Upper lobe of right lung (tissue), 1 donor: ENCODE measurements at regions not wholly inside any gene's neighbourhood (a gene's known extent, or its start where the extent isn't known, plus 50 kb on each side); places are given as distances from the start of the nearest gene placed in this dataset.

Source experiments
- ATAC-seq: fragments of 200-7000 bp; cut with Tn5 transposase; one replicate; pipeline ENCODE4 v1.9.1; 2020; ENCODE audit warnings: mild to moderate bottlenecking, moderate library complexity
- DNase-seq: peaks from one replicate; pipeline ENCODE4 v3.0.0-alpha.2; 2020
- H3K27ac ChIP-seq: fragments of 200-600 bp; one replicate; pipeline ENCODE4 v1.8.0; 2022
- H3K27me3 ChIP-seq: fragments of 200-600 bp; one replicate; pipeline ENCODE4 v1.8.0; 2022; ENCODE audit warnings: mild to moderate bottlenecking
- H3K36me3 ChIP-seq: fragments of 200-600 bp; one replicate; pipeline ENCODE4 v1.8.0; 2022
- H3K4me1 ChIP-seq: fragments of 200-600 bp; one replicate; pipeline ENCODE4 v1.8.0; 2022
- H3K4me3 ChIP-seq: fragments of 200-600 bp; one replicate; pipeline ENCODE4 v1.8.0; 2022; ENCODE audit warnings: mild to moderate bottlenecking
- H3K9me3 ChIP-seq: fragments of 200-600 bp; one replicate; pipeline ENCODE4 v1.8.0; 2022
- CTCF ChIP-seq: fragments of 200-600 bp; IDR thresholded peaks from one replicate; pipeline ENCODE4 v1.8.0; 2022; ENCODE audit warnings: antibody characterized with exemption
- intact Hi-C: fragments of 100-400 bp; cut with DNase I; formaldehyde crosslinking; loops from one replicate; pipeline ENCODE4 v1.11.0; 2022
- donor health status: DM: no; HTN: yes; CAD: no; lungs with severe emphysema.

DNA sequence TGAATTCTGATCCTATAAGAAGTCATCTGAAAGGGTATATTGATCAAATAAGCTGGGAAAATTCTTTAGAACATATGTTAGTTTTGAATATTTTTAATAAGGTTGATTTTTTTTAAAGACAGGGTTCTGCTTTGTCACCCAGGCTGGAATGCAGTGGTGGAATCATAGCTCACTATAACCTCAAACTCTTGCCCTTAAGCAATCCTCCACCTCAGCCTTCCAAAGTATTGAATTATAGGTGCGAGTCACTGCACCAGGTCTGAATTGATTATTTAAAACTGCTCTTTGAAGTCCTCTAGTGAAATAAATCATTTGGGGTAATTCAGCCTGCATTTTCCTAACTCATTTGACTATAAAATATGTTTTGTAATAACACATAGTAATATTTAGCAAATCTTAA, 812.3 kb downstream of the PDHA2 start:
- ATAC-seq (no peak), DNase-seq (no peak)
- TF ChIP-seq CTCF = no peak
- Histone ChIP-seq H3K4me3 (no peak overlapping the region), H3K27me3 (no peaks in the 10 kb centered on the region), H3K4me1 (no peaks in the 10 kb centered on the region), H3K27ac (no peak overlapping the region), H3K9me3 (no peaks in the 10 kb centered on the region), H3K36me3 (no peaks in the 10 kb centered on the region)
- intact Hi-C loops = no loop called here

- no peak overlapping the region for H3K4me3 ChIP-seq
- no peaks in the 10 kb centered on the region for H3K27me3 ChIP-seq
- no peaks in the 10 kb centered on the region for H3K4me1 ChIP-seq
- intact Hi-C loops = no loop called here
- no peaks in the 10 kb centered on the region for H3K36me3 ChIP-seq
- ATAC-seq (no peak), DNase-seq (peak; percentile 41)
- no peak overlapping the region for H3K27ac ChIP-seq
- no peak for TF ChIP-seq CTCF
- no peaks in the 10 kb centered on the region for H3K9me3 ChIP-seq
These were observed 812.9 kb downstream of the PDHA2 start for GRCh38 chr4:96652821-96653220.

DNA sequence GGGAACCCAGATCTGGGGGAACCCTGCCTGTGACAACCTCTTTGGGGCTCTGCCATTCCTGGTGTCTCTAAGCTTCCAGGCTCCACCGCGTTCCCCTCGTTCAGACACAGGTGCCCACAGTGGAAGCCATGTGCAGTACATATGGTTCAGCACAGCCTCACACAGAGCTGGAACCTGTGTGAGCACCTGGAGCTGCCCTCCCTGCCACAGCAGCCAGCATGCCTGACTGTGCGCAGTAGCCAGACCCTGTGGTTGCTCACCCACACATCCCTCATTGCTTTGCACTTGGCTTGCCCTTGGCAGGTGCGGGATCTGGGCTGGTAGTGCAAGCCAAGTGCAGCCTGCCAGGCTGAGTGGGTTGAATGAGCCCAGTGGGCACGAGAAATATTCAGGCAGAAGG, 814.2 kb downstream of the PDHA2 start:
- no peak for TF ChIP-seq CTCF
- Histone ChIP-seq H3K27me3 (no peaks in the 10 kb centered on the region), H3K27ac (no peak overlapping the region), H3K4me3 (no peak overlapping the region), H3K4me1 (no peaks in the 10 kb centered on the region), H3K9me3 (no peaks in the 10 kb centered on the region), H3K36me3 (no peaks in the 10 kb centered on the region)
- DNase-seq (no peak), ATAC-seq (no peak)
- intact Hi-C loops = no loop called here

DNA sequence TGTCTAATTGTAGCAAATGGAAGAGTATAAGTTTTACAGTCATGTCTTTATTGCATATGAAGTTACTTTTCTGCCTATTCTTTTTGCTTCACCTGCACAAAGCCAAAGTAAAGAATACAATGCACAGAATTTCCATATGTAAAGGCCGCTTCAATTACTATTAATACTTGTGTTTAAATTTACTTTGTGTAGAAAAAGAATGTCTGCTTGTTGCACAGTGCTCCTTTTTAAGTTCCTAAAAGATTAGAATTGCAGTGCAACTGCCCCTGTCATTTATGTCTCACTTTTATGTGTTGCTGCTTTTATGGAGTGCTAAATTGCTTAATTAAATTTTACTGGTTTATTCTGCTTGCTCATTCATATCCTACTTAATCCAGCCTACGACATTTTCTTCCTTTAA, 830.5 kb downstream of the PDHA2 start:
- TF ChIP-seq CTCF = no peak
- DNase-seq = no peak
- no peaks in the 10 kb centered on the region for H3K27me3 ChIP-seq
- intact Hi-C loops = no loop called here
- no peaks in the 10 kb centered on the region for H3K4me1 ChIP-seq
- no peaks in the 10 kb centered on the region for H3K36me3 ChIP-seq
- no peak overlapping the region for H3K27ac ChIP-seq
- H3K9me3 ChIP-seq = no peaks in the 10 kb centered on the region
- H3K4me3 ChIP-seq = no peak overlapping the region
- ATAC-seq = no peak

DNA sequence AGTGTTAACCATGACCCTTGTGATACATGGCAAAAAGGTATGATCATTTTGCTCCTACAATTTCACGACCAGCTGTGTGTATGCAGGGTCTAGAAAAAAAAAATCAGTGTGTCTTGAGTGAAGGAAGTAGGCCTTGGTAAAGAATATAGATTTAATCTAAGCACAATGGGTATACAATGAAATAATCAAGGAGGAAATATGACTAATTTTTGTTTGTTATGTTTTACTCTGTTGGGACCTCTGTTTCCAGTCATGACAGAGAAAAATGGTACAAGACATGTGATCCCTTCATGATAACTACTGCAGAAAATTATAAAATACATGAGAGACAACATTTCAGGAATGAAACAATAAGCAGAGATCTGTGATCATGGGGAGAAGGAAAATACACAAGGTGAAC, 835.5 kb downstream of the PDHA2 start:
- intact Hi-C loops = no loop called here
- H3K27ac ChIP-seq = no peak overlapping the region
- ATAC-seq (no peak), DNase-seq (no peak)
- no peaks in the 10 kb centered on the region for H3K9me3 ChIP-seq
- TF ChIP-seq CTCF = no peak
- H3K4me1 ChIP-seq = no peaks in the 10 kb centered on the region
- H3K27me3 ChIP-seq = no peaks in the 10 kb centered on the region
- H3K36me3 ChIP-seq = no peaks in the 10 kb centered on the region
- H3K4me3 ChIP-seq = no peak overlapping the region

DNA sequence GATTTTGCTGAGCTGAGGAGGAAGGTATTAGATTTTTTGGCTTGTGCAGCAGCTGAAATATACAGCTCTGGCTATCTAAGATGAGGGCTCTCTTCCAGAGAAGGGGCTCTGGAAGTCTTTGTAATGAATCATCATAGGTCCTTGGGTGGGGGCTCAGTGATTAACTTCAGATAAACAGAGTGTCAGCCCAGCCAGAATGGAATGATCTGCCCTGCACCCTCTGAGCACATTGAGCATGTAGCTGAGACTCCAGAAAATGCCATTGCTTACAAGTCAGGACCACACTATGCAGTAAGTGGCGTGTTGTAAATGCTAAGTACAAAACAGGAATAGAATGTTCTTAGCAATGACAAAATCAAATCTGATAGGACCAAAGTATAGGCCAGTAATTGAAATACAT, 836.0 kb downstream of the PDHA2 start:
- no peak for TF ChIP-seq CTCF
- no peaks in the 10 kb centered on the region for H3K36me3 ChIP-seq
- no peak for ATAC-seq
- no peak overlapping the region for H3K4me3 ChIP-seq
- no peak overlapping the region for H3K27ac ChIP-seq
- no peaks in the 10 kb centered on the region for H3K27me3 ChIP-seq
- no peaks in the 10 kb centered on the region for H3K4me1 ChIP-seq
- no peak for DNase-seq
- H3K9me3 ChIP-seq = no peaks in the 10 kb centered on the region
- intact Hi-C loops = no loop called here
